NCI-H1417 (cell line): ENCODE measurements at regions not wholly inside any gene's neighbourhood (a gene's known extent, or its start where the extent isn't known, plus 50 kb on each side); places are given as distances from the start of the nearest gene placed in this dataset.

Experiments
- DNase-seq, 3 experiments: peaks; one replicate each; lab custom pipeline; 2025; lab: John Stamatoyannopoulos, UW

GRCh38 chr6:166692723-166693302 is 65.8 kb upstream of the RPS6KA2 start:
- peak in 2 of 3 experiments; percentile 20 to 64 for DNase-seq

- DNase-seq, result no peak
Measured at GRCh38 chr6:166691746-166692145, 64.7 kb upstream of the RPS6KA2 start.

GRCh38 chr6:166691199-166691598 is 64.1 kb upstream of the RPS6KA2 start:
- no peak for DNase-seq

- DNase-seq, result no peak
Measured at GRCh38 chr6:166689687-166690086, 62.6 kb upstream of the RPS6KA2 start.

- no peak for DNase-seq
Measured at GRCh38 chr6:166688901-166689300, 61.9 kb upstream of the RPS6KA2 start.

GRCh38 chr6:166687879-166688205 is 60.8 kb upstream of the RPS6KA2 start:
- no peak for DNase-seq

- DNase-seq, result no peak
Measured at GRCh38 chr6:166687070-166687878, 60.2 kb upstream of the RPS6KA2 start.

- no peak for DNase-seq
Measured at GRCh38 chr6:166686317-166686716, 59.3 kb upstream of the RPS6KA2 start.

- DNase-seq, result no peak
Measured at GRCh38 chr6:166684866-166685265, 57.8 kb upstream of the RPS6KA2 start.

- no peak for DNase-seq
Measured at GRCh38 chr6:166684170-166684569, 57.1 kb upstream of the RPS6KA2 start.

GRCh38 chr6:166683477-166683876 is 56.4 kb upstream of the RPS6KA2 start:
- DNase-seq, result no peak

- DNase-seq, result no peak
Measured at GRCh38 chr6:166679566-166679965, 52.5 kb upstream of the RPS6KA2 start.

- DNase-seq, result no peak
Measured at GRCh38 chr6:166678426-166678825, 51.4 kb upstream of the RPS6KA2 start.

GRCh38 chr6:166677941-166678340 is 50.9 kb upstream of the RPS6KA2 start:
- DNase-seq, result no peak
